Adrenal gland (tissue), 5 donors: ENCODE measurements at regions not wholly inside any gene's neighbourhood (a gene's known extent, or its start where the extent isn't known, plus 50 kb on each side); places are given as distances from the start of the nearest gene placed in this dataset.

Experiments used
- CTCF ChIP-seq, 6 experiments: fragments of 450-650 bp in 4 of 6; fragments of 200-600 bp in 2 of 6; sonication (generic) in 1 of 6; IDR thresholded peaks; 1 replicate in 5 of 6; 2 replicates in 1 of 6; pipeline versions ENCODE4 v1.5.1 to v1.8.0; 2016 to 2021; ENCODE audit warnings: antibody characterized with exemption in 6 of 6, mild to moderate bottlenecking in 2 of 6, moderate library complexity in 1 of 6
- POLR2A ChIP-seq, 2 donors: fragments of 450-650 bp; IDR thresholded peaks; one replicate each; pipeline ENCODE4 v1.6.1; 2017; ENCODE audit warnings: antibody characterized with exemption in 2 of 2, mild to moderate bottlenecking in 2 of 2, moderate library complexity in 1 of 2
- donor health status: DM: no; HTN: no; CAD: no.

DNA sequence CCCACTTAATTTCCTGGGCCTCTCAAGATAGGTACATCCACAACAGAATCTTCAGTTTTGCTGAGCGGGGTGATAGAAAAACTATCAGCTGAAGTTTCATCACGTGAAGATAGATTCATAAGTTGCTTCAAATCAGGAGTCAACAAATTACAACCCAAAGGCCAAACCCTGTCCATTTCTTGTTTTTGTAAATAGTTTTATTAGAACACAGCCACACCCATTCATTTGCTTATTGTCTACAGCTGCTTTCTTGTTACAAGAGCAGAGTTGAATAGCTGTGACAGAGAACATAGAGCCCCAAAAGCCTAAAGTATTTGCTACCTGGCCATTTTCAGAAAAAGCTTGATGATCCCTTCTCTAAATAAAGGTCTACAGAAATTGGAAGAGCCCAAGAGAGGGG, 300.1 kb upstream of the CDH5 start:
- TF ChIP-seq POLR2A (IDR thresholded peaks at IDR 0.05) = no peak
- no peak for TF ChIP-seq CTCF (IDR thresholded peaks at IDR 0.05)
